Globus pallidus (tissue), 1 donor: ENCODE measurements at regions not wholly inside any gene's neighbourhood (a gene's known extent, or its start where the extent isn't known, plus 50 kb on each side); places are given as distances from the start of the nearest gene placed in this dataset.

ENCODE experiments used
- DNase-seq: peaks from one replicate; pipeline ENCODE4 v3.0.0-alpha.2; 2015; ENCODE audit warnings: low spot score

DNA sequence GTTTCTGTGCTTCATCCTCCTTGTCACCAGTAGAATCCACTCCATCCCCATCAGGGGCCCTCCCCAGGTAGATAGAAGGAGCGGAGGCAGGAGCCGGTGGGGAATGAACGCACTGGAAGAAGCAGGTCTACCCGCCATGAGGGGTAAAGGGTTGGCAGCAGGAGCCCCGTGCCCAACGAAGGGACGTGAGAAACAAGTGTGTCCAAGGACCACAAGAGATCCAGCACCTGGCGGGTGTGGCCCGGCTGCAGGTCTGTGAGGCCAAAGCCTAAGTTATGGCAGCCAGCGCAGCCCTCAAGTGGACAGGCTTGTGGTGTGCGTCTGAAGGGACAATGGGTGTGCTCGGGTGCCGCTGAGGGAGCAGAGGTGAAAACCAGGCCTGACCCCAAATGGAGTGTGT lies 94.3 kb downstream of the IRX2 start:
- no peak for DNase-seq

DNA sequence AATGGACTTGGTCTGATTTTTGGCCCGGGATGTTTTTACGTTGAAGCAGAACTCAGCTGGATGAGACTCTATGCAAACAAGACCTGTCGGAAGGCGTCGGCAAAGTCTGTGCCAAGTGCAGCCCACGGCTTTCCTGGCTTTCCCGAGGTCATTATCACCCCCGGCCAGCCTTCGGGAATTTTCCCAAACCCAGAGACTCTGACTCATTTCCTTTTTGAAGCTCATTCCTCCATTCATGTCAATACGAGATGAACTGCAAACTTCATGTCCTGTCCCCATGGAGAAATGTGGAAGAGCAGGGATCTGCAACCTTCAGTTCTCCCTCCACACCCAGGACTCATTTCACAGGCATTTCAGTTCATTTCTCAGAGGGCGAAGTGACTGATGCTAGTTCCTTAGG lies 95.3 kb downstream of the IRX2 start:
- DNase-seq: no peak

GRCh38 chr5:2653991-2654390 lies 97.5 kb downstream of the IRX2 start:
- no peak for DNase-seq

GRCh38 chr5:2651116-2651515 lies 100.4 kb downstream of the IRX2 start:
- DNase-seq: no peak

- DNase-seq: no peak
Measured at GRCh38 chr5:2642684-2643345, 108.7 kb downstream of the IRX2 start.

DNA sequence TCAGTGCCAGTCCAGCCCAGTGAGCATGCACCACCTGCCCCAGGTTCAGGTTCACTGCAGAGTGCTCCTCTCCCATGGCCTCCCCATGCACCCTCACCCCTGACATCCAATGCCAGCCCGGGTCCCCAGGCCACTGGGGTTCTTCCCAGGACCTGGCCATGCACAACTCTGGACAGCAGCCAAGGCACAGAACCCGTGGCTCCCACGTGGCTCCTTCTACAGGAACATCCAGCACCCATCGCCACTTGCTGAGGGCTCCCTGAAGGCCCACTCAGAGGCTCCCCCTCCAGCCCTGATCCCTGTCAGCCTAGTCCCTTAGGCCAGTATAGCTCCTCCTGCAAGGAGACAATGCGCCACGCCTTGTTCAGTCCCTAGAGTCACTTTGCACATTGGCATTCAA lies 110.8 kb downstream of the IRX2 start:
- DNase-seq: no peak

GRCh38 chr5:2639425-2639824 lies 112.1 kb downstream of the IRX2 start:
- no peak for DNase-seq

- no peak for DNase-seq
Measured at GRCh38 chr5:2634399-2635176, 116.9 kb downstream of the IRX2 start.

GRCh38 chr5:2633992-2634391 lies 117.5 kb downstream of the IRX2 start:
- no peak for DNase-seq

- no peak for DNase-seq
Measured at GRCh38 chr5:2631758-2632157, 119.7 kb downstream of the IRX2 start.

DNA sequence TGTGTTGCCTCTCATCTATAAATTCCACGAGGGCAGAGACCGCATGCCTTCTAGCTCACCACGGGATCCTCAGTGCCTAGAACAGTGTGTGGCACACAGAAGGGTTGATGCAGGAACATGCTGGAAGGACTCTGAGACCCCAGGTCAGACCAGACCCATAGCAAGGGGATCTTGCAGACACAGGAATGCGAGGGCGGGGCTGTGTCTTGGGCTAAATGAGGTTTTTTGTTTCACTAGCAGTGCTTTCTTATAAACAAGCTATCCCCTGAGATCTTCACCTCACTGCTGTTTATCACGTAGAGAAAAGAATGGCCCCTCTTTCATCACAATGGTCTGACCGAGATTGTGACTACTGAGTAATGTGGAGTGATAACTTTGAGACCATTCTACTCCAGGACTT lies 122.4 kb downstream of the IRX2 start:
- DNase-seq: no peak

GRCh38 chr5:2627867-2628266 lies 123.6 kb downstream of the IRX2 start:
- DNase-seq: no peak

DNA sequence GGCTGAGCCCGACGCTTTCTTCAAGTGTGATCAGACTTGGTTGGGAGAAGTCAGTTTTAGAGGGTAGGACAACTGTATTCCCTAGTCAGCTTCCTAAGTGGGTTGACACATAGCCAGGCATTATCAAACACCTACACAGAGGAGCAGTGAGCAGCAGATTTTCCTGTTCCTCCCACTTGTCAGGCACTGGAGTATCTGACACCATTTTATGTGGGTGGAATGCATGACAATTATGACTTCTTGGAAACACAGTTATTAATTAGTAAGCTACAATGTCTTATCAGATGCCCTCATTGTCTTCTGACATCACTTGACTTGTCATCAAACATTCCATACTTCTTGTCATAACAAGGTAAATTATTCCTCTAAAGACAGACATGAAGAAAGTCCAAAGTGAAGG lies 124.9 kb downstream of the IRX2 start:
- no peak for DNase-seq

DNA sequence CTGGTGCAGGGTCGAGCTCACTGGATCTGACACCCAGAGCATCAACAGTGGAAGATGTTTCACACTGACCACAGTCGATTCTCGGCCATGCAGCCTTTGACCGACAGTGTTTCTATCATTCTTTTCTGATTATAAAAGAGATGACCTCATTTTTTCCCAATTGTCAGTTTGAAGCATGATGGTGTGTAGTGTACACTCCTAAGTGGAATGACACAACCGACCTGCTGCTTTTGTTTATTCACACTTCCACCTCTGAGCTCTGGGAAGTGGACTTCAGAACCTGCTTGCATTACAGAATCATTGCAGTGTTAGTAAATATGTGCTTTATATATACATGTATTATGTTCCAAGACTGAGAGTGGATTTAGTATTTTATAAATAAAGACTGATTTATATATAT lies 128.6 kb downstream of the IRX2 start:
- no peak for DNase-seq

DNA sequence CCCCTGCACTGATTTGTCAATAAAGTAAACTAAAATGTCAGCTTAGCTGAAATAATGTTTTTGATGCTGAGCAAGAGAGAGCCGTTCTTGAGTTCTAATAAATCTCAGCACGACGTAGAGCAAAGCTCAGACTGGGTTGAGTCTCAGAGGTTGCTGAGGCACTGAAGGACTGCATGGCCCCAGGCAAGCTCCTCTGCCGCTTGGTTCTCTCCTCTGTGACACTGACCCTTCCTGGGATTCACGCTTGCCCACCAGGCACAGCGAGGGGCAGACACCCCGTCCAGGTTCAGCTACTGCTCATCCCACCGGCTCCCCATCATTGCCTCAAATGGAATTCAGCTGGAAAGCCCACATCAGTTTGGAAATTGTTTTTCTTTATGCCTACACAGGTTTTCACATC lies 129.8 kb downstream of the IRX2 start:
- DNase-seq: no peak

GRCh38 chr5:2619216-2619615 lies 132.3 kb downstream of the IRX2 start:
- no peak for DNase-seq

DNA sequence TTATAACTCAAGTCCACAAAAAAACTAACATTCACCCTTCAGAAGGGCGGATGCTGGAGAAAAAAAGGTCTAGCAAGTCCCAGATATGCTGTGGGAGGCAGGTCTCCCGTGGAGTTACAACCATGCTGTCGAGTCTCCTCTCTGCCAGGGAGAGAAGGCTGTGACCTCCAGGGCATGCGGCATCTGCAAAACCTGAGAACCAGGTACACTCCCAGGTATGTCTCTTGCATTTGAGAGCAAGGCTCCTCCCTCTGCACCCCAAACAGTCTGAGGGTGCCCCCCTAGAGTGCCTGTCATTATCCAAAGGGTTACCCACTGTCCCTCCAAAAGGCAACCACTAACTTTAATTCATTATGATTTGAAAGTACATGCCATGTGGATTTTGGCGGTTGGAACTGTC lies 134.0 kb downstream of the IRX2 start:
- no peak for DNase-seq

DNA sequence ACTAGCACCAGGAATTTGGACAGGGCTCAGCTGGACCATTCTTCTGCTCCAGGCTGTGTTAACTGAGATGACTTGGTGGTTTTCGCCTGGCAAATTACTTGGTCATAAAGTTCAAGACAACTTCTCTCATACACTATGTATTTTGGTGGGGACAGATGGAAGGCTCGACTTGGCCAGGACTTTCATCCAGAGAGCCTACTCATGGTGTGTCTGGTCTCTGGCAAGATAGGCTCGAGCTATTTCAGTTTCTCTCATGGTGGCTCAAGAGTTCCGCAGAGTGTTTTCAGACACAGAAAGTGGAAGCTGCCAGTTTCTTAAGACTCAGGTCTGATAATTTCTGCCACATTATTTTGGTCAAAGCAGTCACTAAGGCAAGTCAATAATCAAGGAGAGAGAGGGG lies 135.6 kb downstream of the IRX2 start:
- DNase-seq: no peak

- no peak for DNase-seq
Measured at GRCh38 chr5:2614571-2614970, 136.9 kb downstream of the IRX2 start.

- no peak for DNase-seq
Measured at GRCh38 chr5:2611659-2612058, 139.8 kb downstream of the IRX2 start.

GRCh38 chr5:2610986-2611385 lies 140.5 kb downstream of the IRX2 start:
- DNase-seq: no peak

DNA sequence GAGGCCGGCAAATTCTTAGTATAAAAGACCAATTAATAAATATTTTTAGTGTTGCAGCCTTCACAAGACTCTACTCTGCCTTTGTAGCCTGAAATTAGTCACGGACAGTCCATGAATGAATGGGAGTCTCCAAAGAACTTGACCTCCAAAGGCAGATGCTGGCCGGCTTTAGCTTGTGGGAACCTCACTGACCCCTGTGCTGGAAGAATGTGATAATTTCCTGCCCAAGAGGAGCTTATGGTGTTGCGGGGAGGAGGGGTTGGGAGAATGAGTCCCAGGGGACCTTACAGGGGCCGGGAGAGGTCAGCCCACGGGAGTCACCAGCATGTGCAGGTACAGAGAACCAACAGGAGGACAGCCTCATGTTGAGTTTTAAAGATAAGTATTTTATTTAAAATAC lies 143.1 kb downstream of the IRX2 start:
- no peak for DNase-seq

- no peak for DNase-seq
Measured at GRCh38 chr5:2607598-2607997, 143.9 kb downstream of the IRX2 start.

GRCh38 chr5:2603272-2603575 lies 148.3 kb downstream of the IRX2 start:
- DNase-seq: no peak
